Osteoblast (primary cell): ENCODE measurements at regions not wholly inside any gene's neighbourhood (a gene's known extent, or its start where the extent isn't known, plus 50 kb on each side); places are given as distances from the start of the nearest gene placed in this dataset.

Source experiments
- DNase-seq: peaks from one replicate; pipeline ENCODE4 v3.0.0; 2011; ENCODE audit warnings: low spot score, mixed read lengths; ENCODE audit not compliant: insufficient read length; ENCODE audit errors: missing footprints
- H2AFZ ChIP-seq: 2 replicates; pipeline ENCODE4 v1.6.0; 2011; ENCODE audit warnings: mild to moderate bottlenecking, low read length
- H3K27ac ChIP-seq: 2 replicates; pipeline ENCODE4 v1.5.1; 2011; ENCODE audit warnings: mild to moderate bottlenecking, low read depth, low read length, moderate library complexity
- H3K27me3 ChIP-seq: 2 replicates; pipeline ENCODE4 v1.6.0; 2012; ENCODE audit warnings: mild to moderate bottlenecking, control low read depth, inconsistent platforms, low read length, moderate library complexity; ENCODE audit not compliant: insufficient read depth
- H3K36me3 ChIP-seq: 2 replicates; pipeline ENCODE4 v1.5.1; 2011; ENCODE audit warnings: mild to moderate bottlenecking, low read length, control low read depth, moderate library complexity; ENCODE audit not compliant: insufficient read depth
- H3K4me1 ChIP-seq: 2 replicates; pipeline ENCODE4 v1.5.1; 2011; ENCODE audit warnings: mild to moderate bottlenecking, low read length, control low read depth, moderate library complexity; ENCODE audit not compliant: insufficient read depth
- H3K4me2 ChIP-seq: 2 replicates; pipeline ENCODE4 v1.6.0; 2011; ENCODE audit warnings: mild to moderate bottlenecking, low read length; ENCODE audit not compliant: insufficient read depth
- H3K4me3 ChIP-seq: fragments of 200-600 bp; sonication (generic); 3 replicates; pipeline ENCODE4 v1.5.1; 2012; ENCODE audit warnings: mild to moderate bottlenecking, low read length, inconsistent platforms; ENCODE audit not compliant: insufficient read depth
- H3K79me2 ChIP-seq: 2 replicates; pipeline ENCODE4 v1.6.0; 2012; ENCODE audit warnings: mild to moderate bottlenecking, low read length, control low read depth, inconsistent platforms; ENCODE audit not compliant: insufficient read depth
- H3K9me3 ChIP-seq: 2 replicates; pipeline ENCODE4 v1.5.1; 2011; ENCODE audit warnings: low read depth, low read length, control low read depth
- H4K20me1 ChIP-seq: 2 replicates; pipeline ENCODE4 v1.6.0; 2012; ENCODE audit warnings: mild to moderate bottlenecking, low read length, control low read depth; ENCODE audit not compliant: insufficient read depth
- TF ChIP-seq, protein P1 (sequence below): IDR thresholded peaks from 2 replicates; pipeline ENCODE4 v1.5.1; 2011; ENCODE audit warnings: mild to moderate bottlenecking, low read depth, low read length, moderate library complexity; ENCODE audit errors: extremely low read depth

- Histone ChIP-seq H3K79me2 (no peaks in the 10 kb centered on the region), H3K4me1 (no peaks in the 10 kb centered on the region), H3K27me3 (no peaks in the 10 kb centered on the region), H3K9me3 (no peaks in the 10 kb centered on the region), H3K4me2 (no peak overlapping the region), H3K4me3 (no peak overlapping the region), H2AFZ (no peak overlapping the region), H4K20me1 (no peaks in the 10 kb centered on the region), H3K36me3 (no peaks in the 10 kb centered on the region), H3K27ac (no peak overlapping the region)
- no peak for DNase-seq
- TF ChIP-seq, protein P1, sequence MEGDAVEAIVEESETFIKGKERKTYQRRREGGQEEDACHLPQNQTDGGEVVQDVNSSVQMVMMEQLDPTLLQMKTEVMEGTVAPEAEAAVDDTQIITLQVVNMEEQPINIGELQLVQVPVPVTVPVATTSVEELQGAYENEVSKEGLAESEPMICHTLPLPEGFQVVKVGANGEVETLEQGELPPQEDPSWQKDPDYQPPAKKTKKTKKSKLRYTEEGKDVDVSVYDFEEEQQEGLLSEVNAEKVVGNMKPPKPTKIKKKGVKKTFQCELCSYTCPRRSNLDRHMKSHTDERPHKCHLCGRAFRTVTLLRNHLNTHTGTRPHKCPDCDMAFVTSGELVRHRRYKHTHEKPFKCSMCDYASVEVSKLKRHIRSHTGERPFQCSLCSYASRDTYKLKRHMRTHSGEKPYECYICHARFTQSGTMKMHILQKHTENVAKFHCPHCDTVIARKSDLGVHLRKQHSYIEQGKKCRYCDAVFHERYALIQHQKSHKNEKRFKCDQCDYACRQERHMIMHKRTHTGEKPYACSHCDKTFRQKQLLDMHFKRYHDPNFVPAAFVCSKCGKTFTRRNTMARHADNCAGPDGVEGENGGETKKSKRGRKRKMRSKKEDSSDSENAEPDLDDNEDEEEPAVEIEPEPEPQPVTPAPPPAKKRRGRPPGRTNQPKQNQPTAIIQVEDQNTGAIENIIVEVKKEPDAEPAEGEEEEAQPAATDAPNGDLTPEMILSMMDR = no peak
Observed at GRCh38 chr2:204335451-204336058, 209.7 kb upstream of the PARD3B start.

DNA sequence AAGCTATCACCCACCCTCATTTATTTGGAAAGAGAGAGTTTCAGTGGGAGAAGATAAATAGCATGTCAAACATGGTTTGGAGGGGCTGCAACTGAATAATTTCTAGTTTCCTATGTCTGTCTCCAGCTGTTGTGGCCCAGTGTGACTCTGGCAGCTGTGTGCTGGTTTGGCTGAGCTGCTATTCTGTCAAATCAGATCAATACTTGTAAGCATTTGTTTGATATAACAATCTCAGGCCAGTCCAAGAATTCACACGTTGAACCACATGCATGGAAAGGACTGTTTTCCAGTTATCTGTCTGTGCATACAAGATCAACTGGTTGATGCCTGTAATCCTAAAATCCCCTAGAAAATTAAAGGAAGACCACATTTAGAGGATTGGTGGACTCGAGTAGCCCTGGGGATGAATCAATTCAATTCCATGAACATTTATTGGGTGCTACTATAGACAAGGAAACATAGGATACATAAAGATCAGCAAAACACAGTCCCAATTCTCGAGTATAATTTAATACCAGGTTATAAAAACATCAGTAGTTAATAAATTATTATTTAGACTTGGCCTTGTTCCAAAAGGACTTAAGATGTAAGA lies 209.0 kb upstream of the PARD3B start:
- H3K4me1 ChIP-seq = no peaks in the 10 kb centered on the region
- no peaks in the 10 kb centered on the region for H4K20me1 ChIP-seq
- no peak overlapping the region for H3K4me3 ChIP-seq
- no peaks in the 10 kb centered on the region for H3K9me3 ChIP-seq
- no peak overlapping the region for H2AFZ ChIP-seq
- TF ChIP-seq, protein P1 = no peak
- no peak for DNase-seq
- no peak overlapping the region for H3K27ac ChIP-seq
- H3K27me3 ChIP-seq = no peaks in the 10 kb centered on the region
- no peaks in the 10 kb centered on the region for H3K36me3 ChIP-seq
- H3K79me2 ChIP-seq = no peaks in the 10 kb centered on the region
- no peak overlapping the region for H3K4me2 ChIP-seq

- no peaks in the 10 kb centered on the region for H3K79me2 ChIP-seq
- TF ChIP-seq, protein P1 = no peak
- H3K9me3 ChIP-seq = no peaks in the 10 kb centered on the region
- no peaks in the 10 kb centered on the region for H3K4me1 ChIP-seq
- no peak overlapping the region for H3K27ac ChIP-seq
- H3K4me3 ChIP-seq = no peak overlapping the region
- H3K4me2 ChIP-seq = no peak overlapping the region
- no peaks in the 10 kb centered on the region for H4K20me1 ChIP-seq
- no peak overlapping the region for H2AFZ ChIP-seq
- H3K36me3 ChIP-seq = no peaks in the 10 kb centered on the region
- no peak for DNase-seq
- H3K27me3 ChIP-seq = no peaks in the 10 kb centered on the region
Observed at GRCh38 chr2:204337638-204338037, 207.6 kb upstream of the PARD3B start.

DNA sequence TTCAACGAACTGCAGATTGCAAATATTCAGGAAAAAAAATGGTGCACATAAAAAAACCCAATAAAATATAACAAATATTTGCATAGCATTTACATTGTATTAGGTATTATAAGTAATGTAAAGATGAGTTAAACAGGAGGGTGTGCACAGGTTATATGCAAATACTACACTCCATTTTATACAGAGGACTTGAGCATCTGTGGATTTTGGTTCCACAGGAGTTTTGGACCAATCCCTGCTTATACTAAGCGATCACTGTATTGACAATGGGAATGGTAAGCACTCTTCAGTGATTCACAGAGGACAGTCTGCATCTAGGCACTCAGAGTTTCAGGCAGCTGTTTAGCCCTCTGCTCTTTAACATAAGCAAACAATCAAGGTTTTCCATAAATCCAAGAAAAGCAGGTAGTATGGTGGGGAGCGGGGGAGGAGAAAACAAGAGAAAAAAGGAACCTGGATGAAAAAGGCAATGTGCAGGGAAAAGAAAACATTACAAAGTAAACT lies 206.0 kb upstream of the PARD3B start:
- Histone ChIP-seq H3K27ac (peak overlapping the region; percentile 9), H3K36me3 (no peaks in the 10 kb centered on the region), H3K4me3 (no peak overlapping the region), H2AFZ (no peak overlapping the region), H3K4me1 (no peaks in the 10 kb centered on the region), H3K9me3 (no peaks in the 10 kb centered on the region), H3K4me2 (peak overlapping the region; percentile 14), H4K20me1 (no peaks in the 10 kb centered on the region), H3K27me3 (no peaks in the 10 kb centered on the region), H3K79me2 (no peaks in the 10 kb centered on the region)
- TF ChIP-seq, protein P1 = no peak
- no peak for DNase-seq
